Fibroblast of skin of abdomen (primary cell): ENCODE measurements at regions not wholly inside any gene's neighbourhood (a gene's known extent, or its start where the extent isn't known, plus 50 kb on each side); places are given as distances from the start of the nearest gene placed in this dataset.
"Not testable (repeated sequence)": the region's sequence is repeated elsewhere in the genome, so short reads cannot be mapped to it uniquely, and the experiment has no call there.

Source experiments
- DNase-seq: peaks from one replicate; pipeline ENCODE4 v3.0.0-alpha.2; 2013

- DNase-seq: no peak
Measured at GRCh38 chr2:156004459-156004858, 328.1 kb downstream of the NR4A2 start.

GRCh38 chr2:156003780-156004179, 328.7 kb downstream of the NR4A2 start:
- no peak for DNase-seq

- DNase-seq: no peak
Measured at GRCh38 chr2:156001851-156002250, 330.7 kb downstream of the NR4A2 start.

- DNase-seq: no peak
Measured at GRCh38 chr2:155997538-155997937, 335.0 kb downstream of the NR4A2 start.

GRCh38 chr2:155994315-155994714, 338.2 kb downstream of the NR4A2 start:
- no peak for DNase-seq

GRCh38 chr2:155983845-155984244, 348.7 kb downstream of the NR4A2 start:
- DNase-seq: no peak

GRCh38 chr2:155982135-155982534, 350.4 kb downstream of the NR4A2 start:
- no peak for DNase-seq

GRCh38 chr2:155980941-155981560, 351.5 kb downstream of the NR4A2 start:
- no peak for DNase-seq

GRCh38 chr2:155975734-155976133, 356.8 kb downstream of the NR4A2 start:
- DNase-seq: no peak

- DNase-seq: no peak
Measured at GRCh38 chr2:155972916-155973315, 359.6 kb downstream of the NR4A2 start.

GRCh38 chr2:155966064-155966471, 366.5 kb downstream of the NR4A2 start:
- DNase-seq: not testable (repeated sequence)

GRCh38 chr2:155965415-155966063, 367.0 kb downstream of the NR4A2 start:
- DNase-seq: no peak

- DNase-seq: no peak
Measured at GRCh38 chr2:155961641-155962040, 370.9 kb downstream of the NR4A2 start.

- DNase-seq: no peak
Measured at GRCh38 chr2:155958834-155959233, 373.7 kb downstream of the NR4A2 start.

- DNase-seq: no peak
Measured at GRCh38 chr2:155947069-155947468, 385.5 kb downstream of the NR4A2 start.

GRCh38 chr2:155944218-155944617, 388.3 kb downstream of the NR4A2 start:
- no peak for DNase-seq

- no peak for DNase-seq
Measured at GRCh38 chr2:155930312-155930711, 402.2 kb downstream of the NR4A2 start.

GRCh38 chr2:155917380-155917779, 415.1 kb downstream of the NR4A2 start:
- no peak for DNase-seq

GRCh38 chr2:155913356-155913755, 419.2 kb downstream of the NR4A2 start:
- DNase-seq: no peak

GRCh38 chr2:155908567-155908966, 424.0 kb downstream of the NR4A2 start:
- no peak for DNase-seq

- DNase-seq: no peak
Measured at GRCh38 chr2:155907211-155907610, 425.3 kb downstream of the NR4A2 start.

- DNase-seq: no peak
Measured at GRCh38 chr2:155905657-155906056, 426.9 kb downstream of the NR4A2 start.

- DNase-seq: no peak
Measured at GRCh38 chr2:155904720-155905119, 427.8 kb downstream of the NR4A2 start.

GRCh38 chr2:155902635-155903034, 429.9 kb downstream of the NR4A2 start:
- DNase-seq: no peak

- no peak for DNase-seq
Measured at GRCh38 chr2:155895016-155895415, 437.5 kb downstream of the NR4A2 start.
